ENCODE measurements at regions not wholly inside any gene's neighbourhood (a gene's known extent, or its start where the extent isn't known, plus 50 kb on each side); places are given as distances from the start of the nearest gene placed in this dataset.

- Histone ChIP-seq H3K4me3 (no peak overlapping the region), H2AFZ (ENCODE audit: control insufficient read depth, low read depth, low read length) (no peak overlapping the region), H3K79me2 (ENCODE audit: control insufficient read depth, insufficient read depth, low read length) (no peaks in the 10 kb centered on the region), H4K20me1 (ENCODE audit: control insufficient read depth, insufficient read depth) (no peaks in the 10 kb centered on the region), H3K27me3 (replicated peaks in 1 of 2; ENCODE audit: control insufficient read depth in 2 of 2, insufficient read depth in 2 of 2, low read length in 1 of 2) (no peaks in the 10 kb centered on the region; a peak in 1 of 4 replicates), H3K9me3 (replicated peaks; ENCODE audit: control insufficient read depth, insufficient read depth, low read length) (no peaks in the 10 kb centered on the region), H3K4me2 (ENCODE audit: control insufficient read depth, insufficient read depth) (no peak overlapping the region), H3K27ac (ENCODE audit: control insufficient read depth, insufficient read depth) (no peak overlapping the region), H3K9ac (ENCODE audit: control insufficient read depth, insufficient read depth, low read length) (no peak overlapping the region), H3K4me1 (ENCODE audit: control insufficient read depth, insufficient read depth, low read length) (no peaks in the 10 kb centered on the region), H3K36me3 (ENCODE audit: control insufficient read depth in 2 of 2, insufficient read depth in 2 of 2, low read length in 1 of 2) (no peaks in the 10 kb centered on the region)
- SMC1A ChIA-PET (ENCODE audit: uncharacterized antibody, unreplicated experiment) = no interaction called here
- BruUV-seq (replicated peaks) = no TSS peak
- DNase-seq (ENCODE audit: low read depth, low spot score) = no peak
- CTCF ChIA-PET = no interaction called here
- ATAC-seq = no peak
- TF ChIP-seq SUPT20H (IDR thresholded peaks at IDR 0.05; ENCODE audit: borderline replicate concordance, control insufficient read depth, low read depth, low read length) (no peak), DPF2 (IDR thresholded peaks at IDR 0.05) (no peak), MEF2B (IDR thresholded peaks at IDR 0.05; ENCODE audit: partially characterized antibody, poor library complexity, severe bottlenecking) (no peak), ZNF592 (IDR thresholded peaks at IDR 0.05) (no peak), ETV6 (conservative IDR thresholded peaks at IDR 0.05 in 1 of 2, IDR thresholded peaks at IDR 0.05 in 1 of 2; ENCODE audit: borderline replicate concordance in 1 of 2, low read depth in 1 of 2) (no peak), MAX (IDR thresholded peaks at IDR 0.05; ENCODE audit: low read depth, low read length) (no peak), BHLHE40 (IDR thresholded peaks at IDR 0.05; ENCODE audit: borderline replicate concordance in 1 of 2, low read depth in 2 of 2, low read length in 1 of 2) (no peak), ZNF217 (IDR thresholded peaks at IDR 0.05) (no peak), POLR2AphosphoS2 (IDR thresholded peaks at IDR 0.05; ENCODE audit: low read depth, low read length) (no peak), PAX8 (IDR thresholded peaks at IDR 0.05) (no peak), SMC3 (IDR thresholded peaks at IDR 0.05; ENCODE audit: borderline replicate concordance, low read length) (no peak), E2F8 (IDR thresholded peaks at IDR 0.05; ENCODE audit: low read depth, partially characterized antibody) (no peak), KAT2A (conservative IDR thresholded peaks at IDR 0.05; ENCODE audit: control insufficient read depth, low read depth, low read length) (no peak)
- 19% methylated on average over 2 of the region's 2 CpGs for WGBS (ENCODE audit: insufficient coverage, insufficient replicate concordance, low lambda C conversion rate, missing lambda C conversion rate)
- POLR2A ChIA-PET = no interaction called here
- intact Hi-C loops (cut with micrococcal nuclease; ENCODE audit: unreplicated experiment) = no loop called here
- in situ Hi-C loops (cut with MboI) = no loop called here
- RAD21 ChIA-PET (ENCODE audit: unreplicated experiment) = no interaction called here
- FAIRE-seq = no peak
These were observed 300.1 kb downstream of the TBC1D4 start for GRCh38 chr13:75181906-75182305.
